Right lobe of liver (tissue), 4 donors: ENCODE measurements at regions not wholly inside any gene's neighbourhood (a gene's known extent, or its start where the extent isn't known, plus 50 kb on each side); places are given as distances from the start of the nearest gene placed in this dataset.
"Not testable (repeated sequence)": the region's sequence is repeated elsewhere in the genome, so short reads cannot be mapped to it uniquely, and the experiment has no call there.

Experiments
- POLR2A ChIP-seq: fragments of 450-650 bp; IDR thresholded peaks from one replicate; pipeline ENCODE4 v1.6.1; 2017; ENCODE audit warnings: antibody characterized with exemption, mild to moderate bottlenecking
- TF ChIP-seq, protein P1 (sequence below), 4 donors: fragments of 200-600 bp in 3 of 4; fragments of 450-650 bp in 1 of 4; IDR thresholded peaks; one replicate each; pipeline versions ENCODE4 v1.5.1 to v1.8.0; 2016 to 2022; ENCODE audit warnings: antibody characterized with exemption in 4 of 4, mild to moderate bottlenecking in 2 of 4
- donor health status: DM: no; HTN: no; CAD: no.
- donor health status: DM: no; HTN: no; CAD: no.
- donor health status: DM: no; HTN: yes; CAD: no.

DNA sequence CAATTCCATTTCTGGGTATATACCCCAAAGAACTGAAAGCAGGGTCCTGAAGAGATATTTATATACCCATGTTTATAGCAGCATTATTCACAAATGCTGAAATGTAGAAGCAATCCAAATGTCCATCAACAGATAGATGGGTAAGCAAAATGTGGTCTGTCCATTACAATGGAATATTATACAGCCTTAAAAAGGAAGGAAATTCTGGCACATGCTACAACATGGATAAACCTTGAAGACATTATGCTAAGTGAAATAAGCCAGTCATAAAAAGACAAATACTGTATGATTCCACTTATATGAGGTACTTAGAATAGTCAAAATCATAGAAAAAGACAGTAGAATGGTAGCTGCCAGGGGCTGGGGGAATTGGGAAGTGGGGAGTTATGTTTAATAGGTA, 169.4 kb upstream of the MED14 start:
- TF ChIP-seq, protein P1, sequence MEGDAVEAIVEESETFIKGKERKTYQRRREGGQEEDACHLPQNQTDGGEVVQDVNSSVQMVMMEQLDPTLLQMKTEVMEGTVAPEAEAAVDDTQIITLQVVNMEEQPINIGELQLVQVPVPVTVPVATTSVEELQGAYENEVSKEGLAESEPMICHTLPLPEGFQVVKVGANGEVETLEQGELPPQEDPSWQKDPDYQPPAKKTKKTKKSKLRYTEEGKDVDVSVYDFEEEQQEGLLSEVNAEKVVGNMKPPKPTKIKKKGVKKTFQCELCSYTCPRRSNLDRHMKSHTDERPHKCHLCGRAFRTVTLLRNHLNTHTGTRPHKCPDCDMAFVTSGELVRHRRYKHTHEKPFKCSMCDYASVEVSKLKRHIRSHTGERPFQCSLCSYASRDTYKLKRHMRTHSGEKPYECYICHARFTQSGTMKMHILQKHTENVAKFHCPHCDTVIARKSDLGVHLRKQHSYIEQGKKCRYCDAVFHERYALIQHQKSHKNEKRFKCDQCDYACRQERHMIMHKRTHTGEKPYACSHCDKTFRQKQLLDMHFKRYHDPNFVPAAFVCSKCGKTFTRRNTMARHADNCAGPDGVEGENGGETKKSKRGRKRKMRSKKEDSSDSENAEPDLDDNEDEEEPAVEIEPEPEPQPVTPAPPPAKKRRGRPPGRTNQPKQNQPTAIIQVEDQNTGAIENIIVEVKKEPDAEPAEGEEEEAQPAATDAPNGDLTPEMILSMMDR (IDR thresholded peaks at IDR 0.05), result not testable (repeated sequence)
- TF ChIP-seq POLR2A, result not testable (repeated sequence)
